ENCODE measurements at regions not wholly inside any gene's neighbourhood (a gene's known extent, or its start where the extent isn't known, plus 50 kb on each side); places are given as distances from the start of the nearest gene placed in this dataset.

GRCh38 chr3:25355034-25355885, 72.8 kb upstream of the RARB start:
- TF ChIP-seq SMC3 (conservative IDR thresholded peaks at IDR 0.05; ENCODE audit: poor library complexity) = no peak
- TF ChIP-seq RAD21 (conservative IDR thresholded peaks at IDR 0.05) = no peak
- TF ChIP-seq EP300 (conservative IDR thresholded peaks at IDR 0.05; ENCODE audit: poor library complexity, severe bottlenecking) = no peak
- TF ChIP-seq REST (IDR thresholded peaks at IDR 0.05; ENCODE audit: borderline replicate concordance) = no peak
- no peak for TF ChIP-seq MXI1 (conservative IDR thresholded peaks at IDR 0.05; ENCODE audit: poor library complexity, severe bottlenecking)
- TF ChIP-seq TAF1 (IDR thresholded peaks at IDR 0.05; ENCODE audit: low read depth) = no peak
- no peak for TF ChIP-seq EZH2 (IDR thresholded peaks at IDR 0.05; ENCODE audit: borderline replicate concordance, insufficient read depth, low read length, poor library complexity, severe bottlenecking)
- no peak for TF ChIP-seq POLR2AphosphoS5 (IDR thresholded peaks at IDR 0.05)
- TF ChIP-seq CTCF (IDR thresholded peaks at IDR 0.05; ENCODE audit: poor library complexity, severe bottlenecking) = no peak
- Histone ChIP-seq H3K4me2 (ENCODE audit: low read length) (no peak overlapping the region), H2AFZ (ENCODE audit: low read depth, low read length) (no peak overlapping the region), H3K79me2 (replicated peaks; ENCODE audit: insufficient read depth, low read length) (no peaks in the 10 kb centered on the region), H3K9me3 (ENCODE audit: low read length) (no peaks in the 10 kb centered on the region), H3K9me2 (ENCODE audit: insufficient read depth, low read length) (no peaks in the 10 kb centered on the region), H4K20me1 (ENCODE audit: insufficient read depth) (no peaks in the 10 kb centered on the region), H3K27ac (ENCODE audit: low read length) (no peak overlapping the region), H3K9ac (ENCODE audit: low read length) (no peak overlapping the region), H3F3A (ENCODE audit: insufficient read depth, low read length, poor library complexity, severe bottlenecking) (no peaks in the 10 kb centered on the region), H3K36me3 (ENCODE audit: insufficient read depth, low read length) (no peaks in the 10 kb centered on the region), H3K27me3 (ENCODE audit: insufficient read depth, low read depth, low read length) (no peaks in the 10 kb centered on the region), H3K4me3 (ENCODE audit: low read length) (no peak overlapping the region)

- Histone ChIP-seq H3K9me3 (ENCODE audit: low read length) (no peaks in the 10 kb centered on the region), H3F3A (ENCODE audit: insufficient read depth, low read length, poor library complexity, severe bottlenecking) (no peaks in the 10 kb centered on the region), H3K36me3 (ENCODE audit: insufficient read depth, low read length) (no peaks in the 10 kb centered on the region), H4K20me1 (ENCODE audit: insufficient read depth) (no peaks in the 10 kb centered on the region), H3K4me3 (ENCODE audit: low read length) (no peak overlapping the region), H3K79me2 (replicated peaks; ENCODE audit: insufficient read depth, low read length) (no peaks in the 10 kb centered on the region), H2AFZ (ENCODE audit: low read depth, low read length) (no peak overlapping the region), H3K4me2 (ENCODE audit: low read length) (no peak overlapping the region), H3K27me3 (ENCODE audit: insufficient read depth, low read depth, low read length) (no peaks in the 10 kb centered on the region), H3K9ac (ENCODE audit: low read length) (no peak overlapping the region), H3K27ac (ENCODE audit: low read length) (no peak overlapping the region), H3K9me2 (ENCODE audit: insufficient read depth, low read length) (no peaks in the 10 kb centered on the region)
- no peak for TF ChIP-seq SMC3 (conservative IDR thresholded peaks at IDR 0.05; ENCODE audit: poor library complexity)
- no peak for TF ChIP-seq EZH2 (IDR thresholded peaks at IDR 0.05; ENCODE audit: borderline replicate concordance, insufficient read depth, low read length, poor library complexity, severe bottlenecking)
- no peak for TF ChIP-seq TAF1 (IDR thresholded peaks at IDR 0.05; ENCODE audit: low read depth)
- no peak for TF ChIP-seq POLR2AphosphoS5 (IDR thresholded peaks at IDR 0.05)
- no peak for TF ChIP-seq CTCF (IDR thresholded peaks at IDR 0.05; ENCODE audit: poor library complexity, severe bottlenecking)
- TF ChIP-seq MXI1 (conservative IDR thresholded peaks at IDR 0.05; ENCODE audit: poor library complexity, severe bottlenecking) = no peak
- no peak for TF ChIP-seq RAD21 (conservative IDR thresholded peaks at IDR 0.05)
- TF ChIP-seq REST (IDR thresholded peaks at IDR 0.05; ENCODE audit: borderline replicate concordance) = no peak
- TF ChIP-seq EP300 (conservative IDR thresholded peaks at IDR 0.05; ENCODE audit: poor library complexity, severe bottlenecking) = no peak
Measured at GRCh38 chr3:25355998-25356397, 72.1 kb upstream of the RARB start.
